ENCODE measurements at regions not wholly inside any gene's neighbourhood (a gene's known extent, or its start where the extent isn't known, plus 50 kb on each side); places are given as distances from the start of the nearest gene placed in this dataset.

DNA sequence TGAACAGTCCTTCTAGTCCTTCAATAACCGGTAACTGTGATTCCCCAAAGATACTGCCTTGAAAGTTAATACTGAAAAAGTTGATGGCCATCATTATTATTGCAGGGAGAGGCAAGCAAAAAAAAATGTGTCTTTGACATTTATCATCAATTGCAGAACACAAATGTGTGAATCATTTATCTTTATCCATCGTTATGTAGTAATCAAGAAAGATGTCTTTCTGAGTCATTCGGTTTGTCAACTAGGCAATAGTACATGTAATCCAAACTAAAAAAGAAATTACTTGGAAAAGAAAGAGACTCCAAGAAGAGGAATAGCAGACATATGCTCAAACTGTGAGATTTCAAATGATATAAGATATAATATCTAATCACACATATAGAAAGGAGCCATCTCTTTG, 473.0 kb downstream of the CETN3 start:
- no CpG with 5 or more reads among the region's 3 CpGs for WGBS, 2 experiments (ENCODE audit: extremely low coverage in 2 of 2, insufficient read length in 1 of 2)
- Histone ChIP-seq H3K9ac (ENCODE audit: low read depth, low read length) (no peak overlapping the region), H2BK120ac (ENCODE audit: low read depth, low read length) (no peak overlapping the region), H3K4ac (ENCODE audit: low read depth, low read length) (no peak overlapping the region), H2BK20ac (ENCODE audit: low read depth, low read length) (no peak overlapping the region), H4K5ac (ENCODE audit: low read depth, low read length) (no peak overlapping the region), H2AK5ac (ENCODE audit: low read depth, low read length) (no peak overlapping the region), H2BK5ac (ENCODE audit: low read depth, low read length, poor library complexity, severe bottlenecking) (no peak overlapping the region), H4K20me1 (ENCODE audit: insufficient read depth, low read length) (no peaks in the 10 kb centered on the region), H3K18ac (ENCODE audit: low read depth, low read length) (no peak overlapping the region), H3K4me2 (ENCODE audit: low read depth, low read length) (no peak overlapping the region), H3K9me1 (ENCODE audit: insufficient read depth, low read length) (no peaks in the 10 kb centered on the region), H3K36me3 (ENCODE audit: control insufficient read depth, insufficient read depth, low read length) (no peaks in the 10 kb centered on the region), H2AFZ (replicated peaks; ENCODE audit: low read length, poor library complexity) (no peak overlapping the region), H3K27me3 (ENCODE audit: control insufficient read depth, insufficient read depth, low read length) (no peaks in the 10 kb centered on the region), H3K27ac (ENCODE audit: insufficient read depth, low read length) (no peak overlapping the region), H3K4me3 (ENCODE audit: insufficient read depth, low read depth, low read length) (no peak overlapping the region), H2AK9ac (replicated peaks; ENCODE audit: low read depth, low read length, poor library complexity) (no peak overlapping the region), H3K56ac (ENCODE audit: extremely low read depth, insufficient read depth, low read length) (no peak overlapping the region), H3K14ac (replicated peaks; ENCODE audit: low read depth, low read length) (no peak overlapping the region), H2BK15ac (ENCODE audit: low read depth, low read length) (no peak overlapping the region), H3K9me3 (ENCODE audit: control insufficient read depth, insufficient read depth, low read length) (no peaks in the 10 kb centered on the region), H3K4me1 (ENCODE audit: control insufficient read depth, insufficient read depth, low read length) (no peaks in the 10 kb centered on the region), H4K91ac (ENCODE audit: insufficient read depth, low read depth, low read length) (no peak overlapping the region), H3K79me1 (ENCODE audit: low read depth in 1 of 2, low read length in 2 of 2) (no peaks in the 10 kb centered on the region), H4K8ac (ENCODE audit: low read depth in 2 of 2, low read length in 2 of 2) (no peak overlapping the region), H3K23ac (ENCODE audit: low read depth, low read length) (no peak overlapping the region)
- intact Hi-C loops (cut with micrococcal nuclease) (no loop called here), in situ Hi-C loops (cut with MboI; ENCODE audit: low sequenced_read_pairs) (no loop called here), dilution Hi-C loops (cut with HindIII; ENCODE audit: low sequenced_read_pairs, unreplicated experiment) (no loop called here)
- ChIA-PET POLR2A (ENCODE audit: unreplicated experiment) (no interaction called here), CTCF (no interaction called here)
- TF ChIP-seq CEBPB (IDR thresholded peaks at IDR 0.05; ENCODE audit: low read depth, low read length) = no peak
- no peak for TF ChIP-seq MXI1 (IDR thresholded peaks at IDR 0.05; ENCODE audit: borderline replicate concordance, low read depth, low read length)
- no peak for TF ChIP-seq FOS (IDR thresholded peaks at IDR 0.05; ENCODE audit: low read depth, low read length)
- TF ChIP-seq, protein P1, sequence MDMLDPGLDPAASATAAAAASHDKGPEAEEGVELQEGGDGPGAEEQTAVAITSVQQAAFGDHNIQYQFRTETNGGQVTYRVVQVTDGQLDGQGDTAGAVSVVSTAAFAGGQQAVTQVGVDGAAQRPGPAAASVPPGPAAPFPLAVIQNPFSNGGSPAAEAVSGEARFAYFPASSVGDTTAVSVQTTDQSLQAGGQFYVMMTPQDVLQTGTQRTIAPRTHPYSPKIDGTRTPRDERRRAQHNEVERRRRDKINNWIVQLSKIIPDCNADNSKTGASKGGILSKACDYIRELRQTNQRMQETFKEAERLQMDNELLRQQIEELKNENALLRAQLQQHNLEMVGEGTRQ (IDR thresholded peaks at IDR 0.05; ENCODE audit: low read depth, low read length) = no peak
- TF ChIP-seq, protein P2, sequence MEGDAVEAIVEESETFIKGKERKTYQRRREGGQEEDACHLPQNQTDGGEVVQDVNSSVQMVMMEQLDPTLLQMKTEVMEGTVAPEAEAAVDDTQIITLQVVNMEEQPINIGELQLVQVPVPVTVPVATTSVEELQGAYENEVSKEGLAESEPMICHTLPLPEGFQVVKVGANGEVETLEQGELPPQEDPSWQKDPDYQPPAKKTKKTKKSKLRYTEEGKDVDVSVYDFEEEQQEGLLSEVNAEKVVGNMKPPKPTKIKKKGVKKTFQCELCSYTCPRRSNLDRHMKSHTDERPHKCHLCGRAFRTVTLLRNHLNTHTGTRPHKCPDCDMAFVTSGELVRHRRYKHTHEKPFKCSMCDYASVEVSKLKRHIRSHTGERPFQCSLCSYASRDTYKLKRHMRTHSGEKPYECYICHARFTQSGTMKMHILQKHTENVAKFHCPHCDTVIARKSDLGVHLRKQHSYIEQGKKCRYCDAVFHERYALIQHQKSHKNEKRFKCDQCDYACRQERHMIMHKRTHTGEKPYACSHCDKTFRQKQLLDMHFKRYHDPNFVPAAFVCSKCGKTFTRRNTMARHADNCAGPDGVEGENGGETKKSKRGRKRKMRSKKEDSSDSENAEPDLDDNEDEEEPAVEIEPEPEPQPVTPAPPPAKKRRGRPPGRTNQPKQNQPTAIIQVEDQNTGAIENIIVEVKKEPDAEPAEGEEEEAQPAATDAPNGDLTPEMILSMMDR (conservative IDR thresholded peaks at IDR 0.05; ENCODE audit: low read depth, low read length) = no peak
- no peak for TF ChIP-seq RFX5 (IDR thresholded peaks at IDR 0.05; ENCODE audit: low read depth, low read length)
- no peak for TF ChIP-seq POLR2A (IDR thresholded peaks at IDR 0.05; ENCODE audit: low read depth, low read length)
- ATAC-seq (ENCODE audit: low read depth) (no peak), DNase-seq (no peak)
- BruUV-seq (replicated peaks) = no TSS peak
